ENCODE measurements at regions not wholly inside any gene's neighbourhood (a gene's known extent, or its start where the extent isn't known, plus 50 kb on each side); places are given as distances from the start of the nearest gene placed in this dataset.

GRCh38 chr17:77670173-77670572 lies 288.3 kb upstream of the TNRC6C start:
- no peak for TF ChIP-seq CTCF (IDR thresholded peaks at IDR 0.05; ENCODE audit: borderline replicate concordance, control extremely low read depth, extremely low read depth, insufficient read depth, missing control alignments)
- DNase-seq (ENCODE audit: low spot score) = no peak
- in situ Hi-C loops (cut with MboI; ENCODE audit: low sequenced_read_pairs, unreplicated experiment) = no loop called here

GRCh38 chr17:77674358-77674757 lies 284.1 kb upstream of the TNRC6C start:
- no peak for TF ChIP-seq CTCF (IDR thresholded peaks at IDR 0.05; ENCODE audit: borderline replicate concordance, control extremely low read depth, extremely low read depth, insufficient read depth, missing control alignments)
- in situ Hi-C loops (cut with MboI; ENCODE audit: low sequenced_read_pairs, unreplicated experiment) = no loop called here
- no peak for DNase-seq (ENCODE audit: low spot score)

- DNase-seq (ENCODE audit: low spot score) = no peak
- no peak for TF ChIP-seq CTCF (IDR thresholded peaks at IDR 0.05; ENCODE audit: borderline replicate concordance, control extremely low read depth, extremely low read depth, insufficient read depth, missing control alignments)
- in situ Hi-C loops (cut with MboI; ENCODE audit: low sequenced_read_pairs, unreplicated experiment) = no loop called here
These were observed 283.1 kb upstream of the TNRC6C start for GRCh38 chr17:77675411-77675810.

GRCh38 chr17:77675816-77676215 lies 282.7 kb upstream of the TNRC6C start:
- in situ Hi-C loops (cut with MboI; ENCODE audit: low sequenced_read_pairs, unreplicated experiment) = no loop called here
- TF ChIP-seq CTCF (IDR thresholded peaks at IDR 0.05; ENCODE audit: borderline replicate concordance, control extremely low read depth, extremely low read depth, insufficient read depth, missing control alignments) = no peak
- no peak for DNase-seq (ENCODE audit: low spot score)

- no peak for DNase-seq (ENCODE audit: low spot score)
- in situ Hi-C loops (cut with MboI; ENCODE audit: low sequenced_read_pairs, unreplicated experiment) = no loop called here
- no peak for TF ChIP-seq CTCF (IDR thresholded peaks at IDR 0.05; ENCODE audit: borderline replicate concordance, control extremely low read depth, extremely low read depth, insufficient read depth, missing control alignments)
These were observed 282.3 kb upstream of the TNRC6C start for GRCh38 chr17:77676237-77676661.

- in situ Hi-C loops (cut with MboI; ENCODE audit: low sequenced_read_pairs, unreplicated experiment) = no loop called here
These were observed 281.3 kb upstream of the TNRC6C start for GRCh38 chr17:77677211-77677610.

More at GRCh38 chr17:77677211-77677610, 281.3 kb upstream of the TNRC6C start:
- no peak for DNase-seq (ENCODE audit: low spot score)
- TF ChIP-seq CTCF (IDR thresholded peaks at IDR 0.05; ENCODE audit: borderline replicate concordance, control extremely low read depth, extremely low read depth, insufficient read depth, missing control alignments) = no peak
